ENCODE measurements at regions not wholly inside any gene's neighbourhood (a gene's known extent, or its start where the extent isn't known, plus 50 kb on each side); places are given as distances from the start of the nearest gene placed in this dataset.

GRCh38 chr21:39088831-39089380 lies 94.3 kb downstream of the PSMG1 start:
- TF ChIP-seq CTCF (IDR thresholded peaks at IDR 0.05; ENCODE audit: low read depth, low read length, poor library complexity, severe bottlenecking) (no peak), EZH2phosphoT487 (IDR thresholded peaks at IDR 0.05; ENCODE audit: borderline replicate concordance, low read length) (no peak)
